GM12873 (cell line): ENCODE measurements at regions not wholly inside any gene's neighbourhood (a gene's known extent, or its start where the extent isn't known, plus 50 kb on each side); places are given as distances from the start of the nearest gene placed in this dataset.

ENCODE experiments used
- CTCF ChIP-seq: IDR thresholded peaks from 2 replicates; pipeline ENCODE4 v1.5.1; 2012; ENCODE audit warnings: low read depth, mild to moderate bottlenecking, moderate library complexity, low read length, control low read depth; ENCODE audit not compliant: insufficient read depth; ENCODE audit errors: missing control alignments

DNA sequence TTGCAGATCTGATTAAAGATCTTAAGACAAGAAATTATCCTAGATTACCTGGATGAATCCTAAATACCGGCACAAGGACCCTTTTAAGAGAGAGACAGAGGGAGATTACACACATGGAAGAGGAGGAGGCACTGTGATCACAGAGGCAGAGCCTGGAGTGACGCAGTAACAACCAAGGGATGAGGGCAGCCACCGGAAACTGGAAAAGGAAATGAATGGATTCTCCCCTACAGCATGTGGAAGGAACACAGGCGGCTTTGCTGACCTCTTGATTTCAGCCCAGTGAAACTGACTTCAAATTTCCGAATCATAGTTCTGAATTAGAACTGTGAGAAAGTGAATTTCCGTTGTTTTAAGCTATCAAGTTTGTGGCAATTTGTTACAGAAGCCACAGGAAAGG, 50.2 kb upstream of the IVNS1ABP start:
- no peak for TF ChIP-seq CTCF
